ENCODE measurements at regions not wholly inside any gene's neighbourhood (a gene's known extent, or its start where the extent isn't known, plus 50 kb on each side); places are given as distances from the start of the nearest gene placed in this dataset.

- TF ChIP-seq CTCF (IDR thresholded peaks at IDR 0.05; ENCODE audit: extremely low read depth in 1 of 2, insufficient read depth in 1 of 2, low read depth in 1 of 2, low read length in 2 of 2) (no peak), EZH2 (IDR thresholded peaks at IDR 0.05; ENCODE audit: borderline replicate concordance, low read depth, low read length, severe bottlenecking) (no peak), POLR2A (IDR thresholded peaks at IDR 0.05; ENCODE audit: low read depth, low read length) (no peak), POLR2AphosphoS5 (IDR thresholded peaks at IDR 0.05; ENCODE audit: insufficient read depth, low read depth, low read length) (peak; percentile 32)
Measured at GRCh38 chr16:77591347-77591746, 131.0 kb upstream of the NUDT7 start.

Data from endothelial cell of umbilical vein (primary cell).